H1 (cell line): ENCODE measurements at regions not wholly inside any gene's neighbourhood (a gene's known extent, or its start where the extent isn't known, plus 50 kb on each side); places are given as distances from the start of the nearest gene placed in this dataset.

Experiments
- CTCF ChIA-PET: fragments of 300-600 bp; sonication (Branson Sonifier 250); formaldehyde crosslinking; loops from one replicate; lab custom pipeline; 2021; ENCODE audit not compliant: partially characterized antibody; lab: Charles Lee
- POLR2A ChIA-PET: fragments of 300-600 bp; sonication (Branson Sonifier 250); formaldehyde crosslinking; loops from one replicate; lab custom pipeline; 2021; ENCODE audit warnings: inconsistent platforms; ENCODE audit not compliant: partially characterized antibody; lab: Charles Lee
- DNase-seq, 2 experiments: peaks; one replicate each; pipeline versions ENCODE4 v3.0.0 to v3.0.0-alpha.2; 2010 to 2022; ENCODE audit warnings: low spot score in 2 of 2, low read depth in 1 of 2, mixed read lengths in 1 of 2
- FAIRE-seq: peaks from 2 replicates; lab custom pipeline; 2011; peaks lifted over from hg19 to GRCh38; lab: Jason Lieb, UNC
- H2AFZ ChIP-seq: 2 replicates; pipeline ENCODE4 v1.8.1; 2012; ENCODE audit warnings: low read length, inconsistent platforms
- H2AK5ac ChIP-seq: 2 replicates; pipeline ENCODE4 v1.6.1; 2013; ENCODE audit warnings: low read depth, low read length
- H2BK120ac ChIP-seq: replicated peaks from 2 replicates; pipeline ENCODE3; 2013; ENCODE audit warnings: low read depth, low read length, inconsistent platforms
- H2BK12ac ChIP-seq: 2 replicates; pipeline ENCODE4 v1.6.1; 2013; ENCODE audit warnings: low read depth, low read length
- H2BK15ac ChIP-seq: 2 replicates; pipeline ENCODE4 v1.6.1; 2013; ENCODE audit warnings: low read length
- H2BK20ac ChIP-seq: 2 replicates; pipeline ENCODE4 v1.6.1; 2013; ENCODE audit warnings: low read length
- H2BK5ac ChIP-seq: 2 replicates; pipeline ENCODE4 v1.6.1; 2013; ENCODE audit warnings: low read depth, low read length
- H3K14ac ChIP-seq: 2 replicates; pipeline ENCODE4 v1.6.1; 2013; ENCODE audit warnings: inconsistent platforms; ENCODE audit not compliant: insufficient read length
- H3K18ac ChIP-seq: 2 replicates; pipeline ENCODE4 v1.6.1; 2013; ENCODE audit warnings: low read length; ENCODE audit errors: extremely low read depth
- H3K23ac ChIP-seq: 2 replicates; pipeline ENCODE4 v1.6.1; 2013; ENCODE audit warnings: inconsistent platforms; ENCODE audit not compliant: insufficient read length
- H3K23me2 ChIP-seq: 2 replicates; pipeline ENCODE4 v1.6.1; 2013; ENCODE audit warnings: low read depth, low read length
- H3K27ac ChIP-seq: 2 replicates; pipeline ENCODE4 v1.6.1; 2011; ENCODE audit warnings: low read depth, low read length, inconsistent platforms
- H3K27me3 ChIP-seq, 4 experiments: replicated peaks in 1 of 4; 1 replicate in 1 of 4; 2 replicates in 3 of 4; pipeline versions ENCODE4 v1.6.1 to v1.8.1; 2011 to 2013; ENCODE audit warnings: low read length in 3 of 4, mild to moderate bottlenecking in 3 of 4, inconsistent platforms in 2 of 4, mixed read lengths in 2 of 4, moderate library complexity in 1 of 4; ENCODE audit not compliant: control insufficient read depth in 3 of 4, insufficient read depth in 3 of 4; ENCODE audit errors: extremely low read depth in 1 of 4
- H3K36me3 ChIP-seq, 4 experiments: 2 replicates each; pipeline versions ENCODE4 v1.6.1 to v1.8.1; 2011 to 2013; ENCODE audit warnings: mild to moderate bottlenecking in 4 of 4, low read length in 3 of 4, moderate library complexity in 2 of 4, control low read depth in 1 of 4, inconsistent platforms in 1 of 4; ENCODE audit not compliant: insufficient read depth in 4 of 4, control insufficient read depth in 2 of 4
- H3K4ac ChIP-seq: replicated peaks from 2 replicates; pipeline ENCODE3; 2013; ENCODE audit warnings: low read length, low read depth, mixed read lengths, inconsistent platforms; ENCODE audit not compliant: insufficient read length
- H3K4me1 ChIP-seq, 4 experiments: replicated peaks in 1 of 4; 1 replicate in 1 of 4; 2 replicates in 3 of 4; pipeline versions ENCODE4 v1.6.1 to v1.8.1; 2011 to 2013; ENCODE audit warnings: low read length in 3 of 4, inconsistent platforms in 2 of 4, mixed read lengths in 1 of 4; ENCODE audit not compliant: insufficient read depth in 4 of 4, control insufficient read depth in 3 of 4
- H3K4me2 ChIP-seq, 2 experiments: 2 replicates each; pipeline versions ENCODE4 v1.6.1 to v1.8.1; 2011 to 2013; ENCODE audit warnings: low read depth in 2 of 2, low read length in 2 of 2, control low read depth in 1 of 2, inconsistent platforms in 1 of 2, mild to moderate bottlenecking in 1 of 2; ENCODE audit not compliant: insufficient read depth in 1 of 2
- H3K4me3 ChIP-seq, 4 experiments: fragments of 200-600, 300-600 bp in 1 of 4; sonication (generic), shearing (Covaris generic), sonication (Bioruptor Twin) in 1 of 4; 2 replicates each; pipeline versions ENCODE4 v1.5.1 to v1.8.1; 2011 to 2016; ENCODE audit warnings: low read length in 4 of 4, low read depth in 3 of 4, control low read depth in 2 of 4, inconsistent platforms in 2 of 4, mild to moderate bottlenecking in 2 of 4, mixed read lengths in 1 of 4, moderate library complexity in 1 of 4; ENCODE audit not compliant: insufficient read depth in 2 of 4; ENCODE audit errors: extremely low read depth in 1 of 4
- H3K56ac ChIP-seq: replicated peaks from 2 replicates; pipeline ENCODE3; 2013; ENCODE audit warnings: low read depth, mild to moderate bottlenecking, mixed read lengths, low read length, inconsistent platforms; ENCODE audit not compliant: insufficient read length
- H3K79me1 ChIP-seq: 2 replicates; pipeline ENCODE4 v1.6.1; 2013; ENCODE audit warnings: low read depth, low read length, control low read depth
- H3K79me2 ChIP-seq, 2 experiments: 2 replicates each; pipeline versions ENCODE4 v1.6.1 to v1.8.1; 2012 to 2013; ENCODE audit warnings: low read length in 2 of 2, mild to moderate bottlenecking in 2 of 2, inconsistent platforms in 1 of 2; ENCODE audit not compliant: insufficient read depth in 2 of 2, control insufficient read depth in 1 of 2
- H3K9ac ChIP-seq, 4 experiments: replicated peaks in 1 of 4; 1 replicate in 1 of 4; 2 replicates in 3 of 4; pipeline versions ENCODE4 v1.6.1 to v1.8.1; 2011 to 2013; ENCODE audit warnings: low read depth in 3 of 4, low read length in 3 of 4, control low read depth in 2 of 4, mild to moderate bottlenecking in 2 of 4, moderate library complexity in 2 of 4, inconsistent platforms in 1 of 4; ENCODE audit errors: extremely low read depth in 1 of 4
- H3K9me3 ChIP-seq, 2 experiments: 2 replicates each; pipeline versions ENCODE4 v1.6.1 to v1.8.1; 2012 to 2013; ENCODE audit warnings: mild to moderate bottlenecking in 2 of 2, moderate library complexity in 2 of 2, control low read depth in 1 of 2, inconsistent platforms in 1 of 2, low read depth in 1 of 2, low read length in 1 of 2, mixed read lengths in 1 of 2; ENCODE audit not compliant: insufficient read depth in 2 of 2
- H4K20me1 ChIP-seq, 2 experiments: replicated peaks in 1 of 2; 2 replicates each; pipeline versions ENCODE3 to v1.8.1; 2011 to 2013; ENCODE audit warnings: inconsistent platforms in 2 of 2, low read length in 2 of 2, mild to moderate bottlenecking in 1 of 2; ENCODE audit not compliant: insufficient read depth in 2 of 2, control insufficient read depth in 1 of 2
- H4K5ac ChIP-seq: 2 replicates; pipeline ENCODE4 v1.6.1; 2013; ENCODE audit warnings: low read length, low read depth, mixed read lengths, inconsistent platforms; ENCODE audit not compliant: insufficient read length
- H4K8ac ChIP-seq: 2 replicates; pipeline ENCODE4 v1.8.0; 2013; ENCODE audit warnings: mild to moderate bottlenecking, moderate library complexity, low read length, inconsistent platforms; ENCODE audit not compliant: insufficient read depth; ENCODE audit errors: extremely low read depth
- H4K91ac ChIP-seq: replicated peaks from 2 replicates; pipeline ENCODE3; 2013; ENCODE audit warnings: low read length, mixed read lengths, inconsistent platforms; ENCODE audit not compliant: insufficient read length
- ATF2 ChIP-seq: IDR thresholded peaks from 2 replicates; pipeline ENCODE4 v1.6.1; 2012; ENCODE audit warnings: low read length, inconsistent platforms
- BACH1 ChIP-seq: IDR thresholded peaks from 2 replicates; pipeline ENCODE4 v1.6.1; 2012; ENCODE audit warnings: low read length, improper control_type of control experiment
- BCL11A ChIP-seq, 2 experiments: IDR thresholded peaks; one replicate each; pipeline ENCODE4 v1.6.1; 2011; ENCODE audit warnings: low read depth in 2 of 2, low read length in 2 of 2, mild to moderate bottlenecking in 2 of 2
- CHD1 ChIP-seq: IDR thresholded peaks from 2 replicates; pipeline ENCODE4 v1.6.1; 2012; ENCODE audit warnings: low read depth, low read length, improper control_type of control experiment
- E2F6 ChIP-seq: IDR thresholded peaks from 2 replicates; pipeline ENCODE4 v1.6.1; 2012; ENCODE audit warnings: inconsistent platforms
- EGR1 ChIP-seq: IDR thresholded peaks from 2 replicates; pipeline ENCODE4 v1.6.1; 2011; ENCODE audit warnings: low read depth, low read length, borderline replicate concordance
- EZH2 ChIP-seq: fragments of 200-600 bp; sonication (generic); IDR thresholded peaks from 2 replicates; pipeline ENCODE4 v1.7.1; 2012; ENCODE audit warnings: low read depth, mild to moderate bottlenecking, moderate library complexity, low read length, inconsistent platforms; ENCODE audit not compliant: severe bottlenecking
- MAFK ChIP-seq: IDR thresholded peaks from 2 replicates; pipeline ENCODE4 v1.6.1; 2012; ENCODE audit warnings: low read depth, mild to moderate bottlenecking, improper control_type of control experiment, low read length
- NRF1 ChIP-seq: IDR thresholded peaks from 2 replicates; pipeline ENCODE4 v1.6.1; 2011; ENCODE audit warnings: mild to moderate bottlenecking, low read depth, low read length, improper control_type of control experiment
- POLR2AphosphoS5 ChIP-seq: IDR thresholded peaks from 2 replicates; pipeline ENCODE4 v1.6.1; 2011; ENCODE audit warnings: low read depth, low read length
- RFX5 ChIP-seq: IDR thresholded peaks from 2 replicates; pipeline ENCODE4 v1.6.1; 2011; ENCODE audit warnings: low read depth, low read length, improper control_type of control experiment, borderline replicate concordance
- SIX5 ChIP-seq: IDR thresholded peaks from 2 replicates; pipeline ENCODE4 v1.6.1; 2011; ENCODE audit warnings: mild to moderate bottlenecking, low read depth, low read length
- SP1 ChIP-seq: IDR thresholded peaks from 2 replicates; pipeline ENCODE4 v1.6.1; 2011; ENCODE audit warnings: low read depth, low read length
- SP2 ChIP-seq: IDR thresholded peaks from 2 replicates; pipeline ENCODE4 v1.6.1; 2012; ENCODE audit warnings: mild to moderate bottlenecking, low read length, inconsistent platforms
- WGBS, 2 experiments: shearing (Covaris generic) in 1 of 2; methylation state at CpG; one replicate each; pipeline versions ENCODE4 v1.1.6 to v1.1.7; 2013 to 2015; ENCODE audit warnings: low lambda C conversion rate in 2 of 2, mixed read lengths in 2 of 2, inconsistent platforms in 1 of 2, low coverage in 1 of 2, missing lambda C conversion rate in 1 of 2; ENCODE audit not compliant: insufficient replicate concordance in 2 of 2, insufficient coverage in 1 of 2, insufficient read length in 1 of 2; ENCODE audit errors: extremely low coverage in 1 of 2, missing lambda C conversion rate in 1 of 2; 5-methylcytosine and 5-hydroxymethylcytosine counted together

DNA sequence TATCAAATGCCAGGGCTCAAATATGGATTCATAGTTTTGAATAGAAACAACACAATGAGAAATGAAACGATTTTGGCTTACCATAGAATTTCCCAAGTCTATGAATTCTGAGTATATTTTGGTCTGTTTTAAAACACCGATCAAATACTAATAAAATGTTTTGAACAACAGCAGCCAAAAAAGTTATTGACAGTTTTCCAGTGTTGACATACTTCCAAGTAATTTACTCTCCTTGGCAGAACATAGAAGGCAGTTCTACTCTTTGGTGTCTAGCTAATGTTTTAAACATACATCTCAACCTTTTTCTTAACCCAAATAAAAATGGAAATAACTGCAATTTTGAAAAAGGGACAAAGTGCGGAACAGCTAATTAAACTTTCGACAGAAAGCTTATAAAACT, 1419.8 kb downstream of the ADGRL3 start:
- Histone ChIP-seq H3K4ac (no peak overlapping the region), H3K56ac (no peak overlapping the region), H2BK5ac (no peak overlapping the region), H3K23ac (no peak overlapping the region), H4K8ac (no peak overlapping the region), H3K27me3 (no peaks in the 10 kb centered on the region), H3K4me3 (no peak overlapping the region), H2BK120ac (no peak overlapping the region), H3K4me1 (no peaks in the 10 kb centered on the region), H4K5ac (no peak overlapping the region), H3K27ac (no peak overlapping the region), H4K91ac (no peak overlapping the region), H2BK20ac (no peak overlapping the region), H4K20me1 (no peaks in the 10 kb centered on the region), H3K79me1 (no peaks in the 10 kb centered on the region), H3K9me3 (no peaks in the 10 kb centered on the region), H3K79me2 (no peaks in the 10 kb centered on the region), H2BK15ac (no peak overlapping the region), H3K23me2 (no peaks in the 10 kb centered on the region; the same call in 1 of the 2 replicates), H3K14ac (no peak overlapping the region), H3K4me2 (no peak overlapping the region), H3K9ac (no peak overlapping the region), H2BK12ac (no peak overlapping the region), H3K18ac (no peak overlapping the region), H2AFZ (no peak overlapping the region), H2AK5ac (no peak overlapping the region), H3K36me3 (no peaks in the 10 kb centered on the region)
- POLR2A ChIA-PET = no interaction called here
- CTCF ChIA-PET = interaction anchor here (0.7 kb wide), 1 partner anchor 878 kb away, joined by 3 read pairs; no protein-coding TSS in a partner anchor
- 87% methylated on average over 4 of the region's 4 CpGs; no CpG with 5 or more reads in 1 of the 2 experiments for WGBS, 2 experiments
- FAIRE-seq = no peak
- no peak for DNase-seq
- TF ChIP-seq CHD1 (no peak), MAFK (no peak), EZH2 (no peak), ATF2 (no peak), POLR2AphosphoS5 (no peak), EGR1 (no peak), SP2 (no peak), NRF1 (no peak), BACH1 (no peak), SIX5 (no peak), BCL11A (IDR thresholded peaks at IDR 0.05; ENCODE audit: low read depth in 2 of 2, low read length in 2 of 2) (no peak), RFX5 (no peak), E2F6 (no peak), SP1 (no peak)
